Body of pancreas (tissue), 4 donors: ENCODE measurements at regions not wholly inside any gene's neighbourhood (a gene's known extent, or its start where the extent isn't known, plus 50 kb on each side); places are given as distances from the start of the nearest gene placed in this dataset.

Experiments
- CTCF ChIP-seq, 7 experiments: fragments of 450-650 bp in 4 of 7; fragments of 200-600 bp in 3 of 7; sonication (generic) in 3 of 7; IDR thresholded peaks; one replicate each; pipeline ENCODE4 v1.5.1; 2016 to 2019; ENCODE audit warnings: antibody characterized with exemption in 7 of 7
- POLR2A ChIP-seq, 3 donors: fragments of 450-650 bp; IDR thresholded peaks; one replicate each; pipeline ENCODE4 v1.6.1; 2016; ENCODE audit warnings: antibody characterized with exemption in 3 of 3, mild to moderate bottlenecking in 2 of 3

- TF ChIP-seq CTCF (IDR thresholded peaks at IDR 0.05) = no peak
- TF ChIP-seq POLR2A (IDR thresholded peaks at IDR 0.05) = no peak
Measured at GRCh38 chrX:16039363-16039762, 84.0 kb upstream of the GRPR start.
